CD14-positive monocyte (primary cell): ENCODE measurements at regions not wholly inside any gene's neighbourhood (a gene's known extent, or its start where the extent isn't known, plus 50 kb on each side); places are given as distances from the start of the nearest gene placed in this dataset.

Experiments
- DNase-seq, 3 donors: peaks; one replicate each; pipeline ENCODE4 v3.0.0-alpha.2; 2011 to 2022
- H2AFZ ChIP-seq: 2 replicates; pipeline ENCODE4 v1.6.0; 2012; ENCODE audit warnings: mild to moderate bottlenecking, low read depth, low read length, inconsistent platforms; ENCODE audit not compliant: insufficient read depth, poor library complexity, severe bottlenecking
- H3K27ac ChIP-seq, 2 donors: 1 replicate in 1 of 2; 2 replicates in 1 of 2; pipeline ENCODE4 v1.5.1; 2012 to 2013; ENCODE audit warnings: low read length in 2 of 2, control low read depth in 1 of 2, inconsistent platforms in 1 of 2, low read depth in 1 of 2, mild to moderate bottlenecking in 1 of 2
- H3K27me3 ChIP-seq, 2 donors: one replicate each; pipeline versions ENCODE4 v1.6.0 to v1.6.1; 2011 to 2013; ENCODE audit warnings: low read length in 2 of 2; ENCODE audit not compliant: control insufficient read depth in 2 of 2, insufficient read depth in 2 of 2
- H3K36me3 ChIP-seq, 2 donors: replicated peaks in 1 of 2; 1 replicate in 1 of 2; 2 replicates in 1 of 2; pipeline versions ENCODE4 v1.5.1 to v1.6.1; 2012 to 2013; ENCODE audit warnings: low read length in 2 of 2, control low read depth in 1 of 2, inconsistent platforms in 1 of 2, mild to moderate bottlenecking in 1 of 2; ENCODE audit not compliant: insufficient read depth in 2 of 2, control insufficient read depth in 1 of 2
- H3K4me1 ChIP-seq, 2 donors: 1 replicate in 1 of 2; 2 replicates in 1 of 2; pipeline versions ENCODE4 v1.5.1 to v1.6.1; 2012 to 2013; ENCODE audit warnings: low read length in 2 of 2, control low read depth in 1 of 2, inconsistent platforms in 1 of 2, mild to moderate bottlenecking in 1 of 2, moderate library complexity in 1 of 2; ENCODE audit not compliant: insufficient read depth in 2 of 2, control insufficient read depth in 1 of 2
- H3K4me2 ChIP-seq: replicated peaks from 2 replicates; pipeline ENCODE3; 2012; ENCODE audit warnings: low read length, moderate library complexity, mild to moderate bottlenecking; ENCODE audit not compliant: poor library complexity, severe bottlenecking; ENCODE audit errors: extremely low read depth
- H3K4me3 ChIP-seq, 3 experiments: fragments of 200-600 bp in 1 of 3; sonication (generic) in 1 of 3; replicated peaks in 1 of 3; 1 replicate in 2 of 3; 2 replicates in 1 of 3; pipeline ENCODE4 v1.5.1; 2011 to 2013; ENCODE audit warnings: low read length in 3 of 3, mild to moderate bottlenecking in 3 of 3, control low read depth in 2 of 3, low read depth in 2 of 3, inconsistent platforms in 1 of 3, moderate library complexity in 1 of 3
- H3K79me2 ChIP-seq: 2 replicates; pipeline ENCODE4 v1.6.0; 2012; ENCODE audit warnings: mild to moderate bottlenecking, control low read depth, inconsistent platforms, low read length, moderate library complexity; ENCODE audit not compliant: insufficient read depth
- H3K9ac ChIP-seq: 2 replicates; pipeline ENCODE4 v1.6.0; 2017; ENCODE audit warnings: low read length, mild to moderate bottlenecking; ENCODE audit not compliant: insufficient read depth, poor library complexity, severe bottlenecking
- H3K9me3 ChIP-seq, 2 donors: replicated peaks in 1 of 2; 1 replicate in 1 of 2; 2 replicates in 1 of 2; pipeline versions ENCODE4 v1.5.1 to v1.6.1; 2012 to 2013; ENCODE audit warnings: low read length in 2 of 2, control low read depth in 1 of 2; ENCODE audit not compliant: control insufficient read depth in 1 of 2, insufficient read depth in 1 of 2
- H4K20me1 ChIP-seq: 2 replicates; pipeline ENCODE4 v1.6.0; 2012; ENCODE audit warnings: mild to moderate bottlenecking, low read length, control low read depth, moderate library complexity; ENCODE audit not compliant: insufficient read depth
- H3K27ac Mint-ChIP-seq, 7 donors: one replicate each; pipeline ENCODE4 v1.8.0; 2020; ENCODE audit warnings: mild to moderate bottlenecking in 7 of 7, mixed read lengths in 7 of 7, moderate library complexity in 6 of 7, inconsistent platforms in 2 of 7
- H3K27me3 Mint-ChIP-seq, 3 donors: one replicate each; pipeline ENCODE4 v1.8.0; 2021 to 2022; ENCODE audit warnings: low read depth in 3 of 3, mild to moderate bottlenecking in 3 of 3, mixed read lengths in 3 of 3, moderate library complexity in 3 of 3, inconsistent platforms in 1 of 3
- H3K36me3 Mint-ChIP-seq, 2 donors: one replicate each; pipeline ENCODE4 v1.8.0; 2020; ENCODE audit warnings: mixed read lengths in 2 of 2, inconsistent platforms in 1 of 2, mild to moderate bottlenecking in 1 of 2
- H3K4me1 Mint-ChIP-seq: one replicate; pipeline ENCODE4 v1.8.0; 2020; ENCODE audit warnings: mild to moderate bottlenecking, mixed read lengths
- H3K4me3 Mint-ChIP-seq, 2 donors: one replicate each; pipeline ENCODE4 v1.8.0; 2020; ENCODE audit warnings: mild to moderate bottlenecking in 2 of 2, mixed read lengths in 2 of 2, moderate library complexity in 1 of 2
- H3K9me3 Mint-ChIP-seq, 7 donors: one replicate each; pipeline ENCODE4 v1.8.0; 2020 to 2022; ENCODE audit warnings: mixed read lengths in 7 of 7, mild to moderate bottlenecking in 6 of 7, moderate library complexity in 6 of 7, inconsistent platforms in 2 of 7
- WGBS: methylation state at CpG from one replicate; pipeline ENCODE4 v1.1.5; 2013; ENCODE audit warnings: missing lambda C conversion rate; ENCODE audit not compliant: insufficient coverage; 5-methylcytosine and 5-hydroxymethylcytosine counted together
- intact Hi-C, 2 donors: fragments of 100-400 bp; cut with micrococcal nuclease; formaldehyde crosslinking; loops; one replicate each; pipeline versions ENCODE4 v1.15.0 to v1.15.1; 2023
- TF ChIP-seq, protein P1 (sequence below): fragments of 200-600 bp; IDR thresholded peaks from one replicate; pipeline ENCODE4 v1.8.0; 2022; ENCODE audit warnings: antibody characterized with exemption, mild to moderate bottlenecking

DNA sequence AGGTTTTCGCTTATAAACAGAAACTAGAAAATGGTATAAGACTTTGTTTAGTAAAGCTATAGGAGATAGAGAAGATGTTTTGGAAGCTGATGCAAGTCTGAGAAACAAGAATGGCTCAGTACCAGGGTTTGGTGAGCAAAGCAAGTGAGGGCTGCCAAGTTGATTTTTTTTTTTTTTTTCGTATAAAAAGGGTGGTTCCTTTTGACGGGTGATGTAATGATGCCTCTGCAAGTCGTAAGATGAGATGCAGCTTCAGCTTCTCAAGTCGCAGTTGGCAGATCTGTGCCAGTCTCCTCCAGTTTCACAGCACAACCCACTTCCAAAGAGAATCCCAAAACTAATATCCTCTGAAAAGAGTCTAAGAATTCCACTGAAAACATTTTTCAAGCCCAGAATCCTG is 252.8 kb upstream of the CDH4 start:
- Histone ChIP-seq H3K4me1 (no peaks in the 10 kb centered on the region), H3K9ac (no peak overlapping the region), H3K79me2 (no peaks in the 10 kb centered on the region), H3K36me3 (no peaks in the 10 kb centered on the region), H3K27ac (no peak overlapping the region), H3K4me3 (no peak overlapping the region), H4K20me1 (no peaks in the 10 kb centered on the region), H3K4me2 (no peak overlapping the region), H3K27me3 (no peaks in the 10 kb centered on the region), H3K9me3 (no peaks in the 10 kb centered on the region), H2AFZ (no peak overlapping the region)
- Mint-ChIP-seq H3K9me3 (peaks cover 0 to 9% (median 2%) of the 10 kb centered on the region in 7 donors), H3K36me3 (no peaks in the 10 kb centered on the region), H3K27me3 (peaks cover 0 to 2% (median 0%) of the 10 kb centered on the region in 3 donors), H3K4me1 (no peaks in the 10 kb centered on the region), H3K27ac (no peak overlapping the region), H3K4me3 (no peak overlapping the region)
- 93% methylated on average over 2 of the region's 5 CpGs for WGBS
- intact Hi-C loops = no loop called here
- TF ChIP-seq, protein P1, sequence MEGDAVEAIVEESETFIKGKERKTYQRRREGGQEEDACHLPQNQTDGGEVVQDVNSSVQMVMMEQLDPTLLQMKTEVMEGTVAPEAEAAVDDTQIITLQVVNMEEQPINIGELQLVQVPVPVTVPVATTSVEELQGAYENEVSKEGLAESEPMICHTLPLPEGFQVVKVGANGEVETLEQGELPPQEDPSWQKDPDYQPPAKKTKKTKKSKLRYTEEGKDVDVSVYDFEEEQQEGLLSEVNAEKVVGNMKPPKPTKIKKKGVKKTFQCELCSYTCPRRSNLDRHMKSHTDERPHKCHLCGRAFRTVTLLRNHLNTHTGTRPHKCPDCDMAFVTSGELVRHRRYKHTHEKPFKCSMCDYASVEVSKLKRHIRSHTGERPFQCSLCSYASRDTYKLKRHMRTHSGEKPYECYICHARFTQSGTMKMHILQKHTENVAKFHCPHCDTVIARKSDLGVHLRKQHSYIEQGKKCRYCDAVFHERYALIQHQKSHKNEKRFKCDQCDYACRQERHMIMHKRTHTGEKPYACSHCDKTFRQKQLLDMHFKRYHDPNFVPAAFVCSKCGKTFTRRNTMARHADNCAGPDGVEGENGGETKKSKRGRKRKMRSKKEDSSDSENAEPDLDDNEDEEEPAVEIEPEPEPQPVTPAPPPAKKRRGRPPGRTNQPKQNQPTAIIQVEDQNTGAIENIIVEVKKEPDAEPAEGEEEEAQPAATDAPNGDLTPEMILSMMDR = no peak
- no peak for DNase-seq

DNA sequence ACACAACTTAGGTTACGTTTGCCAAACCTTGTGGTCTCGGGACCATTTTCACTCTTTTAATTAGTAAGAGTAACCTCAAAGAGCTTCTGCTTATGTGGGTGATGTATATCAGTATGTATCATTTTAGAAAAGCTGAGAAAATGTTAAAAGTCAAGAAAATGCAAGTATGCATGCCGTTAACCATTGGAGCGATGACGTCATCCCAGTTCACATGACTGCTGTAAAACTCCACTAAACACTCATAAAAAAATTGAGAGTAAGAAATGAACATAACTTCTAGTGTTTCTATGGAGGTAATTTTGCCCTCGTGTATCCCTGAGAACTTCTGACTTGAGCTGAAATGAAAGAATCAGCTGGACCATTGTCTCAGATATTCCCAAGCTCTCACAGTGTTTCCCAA is 250.0 kb upstream of the CDH4 start:
- DNase-seq = no peak
- no peak overlapping the region for H3K4me3 Mint-ChIP-seq
- H3K27ac Mint-ChIP-seq = no peak overlapping the region
- H3K4me1 Mint-ChIP-seq = no peaks in the 10 kb centered on the region
- Histone ChIP-seq H3K9ac (no peak overlapping the region), H3K36me3 (no peaks in the 10 kb centered on the region), H3K4me3 (no peak overlapping the region), H3K4me1 (no peaks in the 10 kb centered on the region), H3K27ac (no peak overlapping the region), H2AFZ (no peak overlapping the region), H3K27me3 (no peaks in the 10 kb centered on the region), H3K79me2 (no peaks in the 10 kb centered on the region), H3K9me3 (no peaks in the 10 kb centered on the region), H3K4me2 (no peak overlapping the region), H4K20me1 (no peaks in the 10 kb centered on the region)
- peaks cover 0 to 6% (median 0%) of the 10 kb centered on the region in 7 donors for H3K9me3 Mint-ChIP-seq
- no peaks in the 10 kb centered on the region for H3K36me3 Mint-ChIP-seq
- intact Hi-C loops = no loop called here
- 80% methylated on average over 2 of the region's 6 CpGs for whole genome bisulfite sequencing
- peaks cover 0 to 3% (median 2%) of the 10 kb centered on the region in 3 donors for H3K27me3 Mint-ChIP-seq
- TF ChIP-seq, protein P1 = no peak
